ENCODE measurements at regions not wholly inside any gene's neighbourhood (a gene's known extent, or its start where the extent isn't known, plus 50 kb on each side); places are given as distances from the start of the nearest gene placed in this dataset.
"Not testable (repeated sequence)": the region's sequence is repeated elsewhere in the genome, so short reads cannot be mapped to it uniquely, and the experiment has no call there.

DNA sequence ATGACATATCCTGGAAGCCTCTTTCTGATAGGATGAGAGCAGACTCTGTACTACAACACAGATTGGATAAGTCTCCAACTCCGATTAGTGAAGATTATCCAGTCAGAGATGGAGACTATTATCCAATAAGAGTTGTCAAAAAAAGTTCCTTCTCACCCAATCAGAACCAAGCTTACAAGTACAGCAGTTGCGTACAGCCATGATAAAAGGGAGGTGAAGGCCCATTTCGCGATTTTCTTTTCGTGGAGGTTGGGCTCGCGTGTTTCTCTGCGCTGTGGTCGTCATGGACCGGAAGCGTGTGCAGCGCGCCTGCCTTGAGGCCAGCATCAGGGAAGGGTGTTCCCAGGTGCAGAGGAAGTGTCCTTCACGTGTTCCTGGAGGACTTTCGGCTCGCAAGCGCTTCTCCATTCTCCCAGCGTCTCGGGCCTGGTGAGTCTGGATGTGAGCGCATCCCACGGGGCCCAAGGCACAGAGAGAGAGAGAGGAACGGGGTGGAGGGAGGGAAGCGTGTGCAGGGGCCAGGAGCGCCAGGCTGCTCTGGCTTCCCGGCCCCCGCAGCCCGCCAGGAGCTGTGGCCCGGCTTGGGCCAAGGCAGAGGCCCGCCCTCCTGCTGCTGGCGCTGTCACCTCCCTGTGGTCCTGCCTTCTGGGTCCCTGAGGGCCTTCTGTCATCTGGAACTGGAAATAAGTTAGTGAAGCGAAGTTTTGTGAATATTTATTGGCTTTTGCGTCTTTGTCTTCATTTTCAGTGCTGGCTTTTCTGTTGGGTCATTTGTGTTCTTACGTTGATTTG lies 53.9 kb downstream of the CDRT15L2 start:
- not testable (repeated sequence) for DNase-seq

DNA sequence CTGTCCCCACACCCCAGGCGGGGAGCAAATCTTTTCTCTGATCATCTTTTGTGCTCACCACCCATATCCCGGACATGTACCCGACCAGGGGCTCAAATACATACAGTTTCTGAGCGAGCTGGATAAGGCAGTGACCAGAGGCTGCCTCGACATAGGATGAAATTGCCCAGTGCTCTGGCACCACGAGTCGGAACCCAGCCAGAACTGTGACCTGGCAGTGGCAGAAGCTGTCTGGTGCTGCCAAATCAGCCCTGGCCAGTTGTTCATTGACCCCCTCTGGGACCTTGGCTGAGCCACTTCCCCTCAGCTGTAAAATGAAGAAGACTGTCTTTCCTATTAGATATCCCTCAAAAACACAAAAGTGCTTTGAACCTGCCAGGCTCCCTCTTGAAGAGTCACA lies 60.6 kb downstream of the CDRT15L2 start:
- DNase-seq = not testable (repeated sequence)

DNA sequence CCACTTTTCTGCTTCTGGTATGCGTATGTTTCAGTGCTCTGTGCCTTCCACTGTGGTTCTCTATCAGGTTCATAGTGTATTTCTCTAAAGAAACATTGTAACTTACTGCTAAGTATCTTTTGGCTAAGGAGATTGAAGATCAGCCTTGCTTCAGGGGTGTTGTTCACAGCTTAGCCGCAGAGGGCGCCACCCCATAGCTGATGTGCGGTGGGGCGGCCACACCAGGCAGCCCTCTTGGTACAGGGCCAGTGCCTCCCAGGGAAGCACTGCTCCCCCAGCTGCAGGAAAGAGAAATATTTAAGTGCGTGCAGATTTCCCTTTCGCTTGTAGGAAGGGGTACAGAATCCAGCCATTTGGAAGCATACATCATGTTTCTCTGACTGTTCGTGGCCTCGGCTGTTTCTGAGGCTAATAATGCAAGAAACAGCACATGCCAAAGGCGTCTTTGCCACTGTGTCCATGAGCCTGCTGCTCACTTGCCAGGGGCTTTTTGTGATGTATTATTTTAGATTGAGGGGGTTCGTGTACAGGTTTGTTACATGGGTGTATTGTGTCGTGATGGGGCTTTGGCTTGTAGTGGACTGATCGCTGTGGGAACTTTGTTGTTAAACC lies 67.2 kb downstream of the CDRT15L2 start:
- DNase-seq = peak; percentile 4

DNA sequence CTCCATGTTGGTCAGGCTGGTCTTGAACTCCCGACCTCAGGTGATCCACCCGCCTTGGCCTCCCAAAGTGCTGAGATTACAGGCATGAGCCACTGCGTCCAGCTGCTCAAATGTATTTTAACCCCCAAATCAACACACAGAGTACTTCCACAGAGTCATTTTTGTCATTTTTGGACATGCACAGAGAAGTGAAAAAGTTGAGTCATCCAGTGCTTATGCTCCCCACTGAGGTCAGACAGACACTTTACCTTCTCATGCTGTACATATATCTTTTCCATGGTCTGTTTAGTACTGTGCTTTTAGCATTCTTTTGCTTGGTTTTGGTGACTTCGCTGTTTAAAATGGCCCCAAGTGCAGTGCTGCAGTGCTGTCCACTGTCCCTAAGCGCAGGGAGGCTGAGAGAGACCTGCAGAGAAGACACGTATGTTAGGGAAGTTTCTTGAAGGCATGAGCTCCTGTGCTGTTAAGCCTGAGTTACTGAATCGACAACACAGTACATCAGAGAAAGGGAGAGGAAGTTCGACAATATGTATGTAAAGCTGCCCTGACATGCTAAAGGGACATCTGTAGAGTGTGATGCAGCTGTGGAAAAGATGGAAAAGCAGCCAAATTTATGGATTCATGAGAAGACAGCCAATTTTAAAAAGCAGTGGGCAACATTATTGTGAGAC lies 69.7 kb downstream of the CDRT15L2 start:
- not testable (repeated sequence) for DNase-seq

DNA sequence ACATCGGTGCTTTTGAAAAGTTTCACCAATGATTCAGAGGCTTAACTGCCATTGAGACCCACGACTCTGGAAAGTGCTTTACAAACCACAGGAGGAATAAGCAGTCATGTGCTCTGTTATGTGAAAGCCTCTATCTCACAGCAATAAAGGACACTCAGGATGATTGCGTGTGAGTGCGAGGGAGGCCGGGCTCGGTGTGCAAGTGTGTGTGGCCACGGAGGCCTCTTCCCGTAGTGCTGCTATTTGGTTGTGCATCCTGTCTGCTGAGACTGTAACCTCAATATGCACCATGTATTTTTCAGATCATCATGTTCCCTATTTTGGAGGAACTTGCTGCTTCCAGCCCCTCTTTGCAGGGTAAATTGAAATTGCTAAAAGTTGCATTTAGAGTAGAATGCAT lies 71.5 kb downstream of the CDRT15L2 start:
- DNase-seq = not testable (repeated sequence)

DNA sequence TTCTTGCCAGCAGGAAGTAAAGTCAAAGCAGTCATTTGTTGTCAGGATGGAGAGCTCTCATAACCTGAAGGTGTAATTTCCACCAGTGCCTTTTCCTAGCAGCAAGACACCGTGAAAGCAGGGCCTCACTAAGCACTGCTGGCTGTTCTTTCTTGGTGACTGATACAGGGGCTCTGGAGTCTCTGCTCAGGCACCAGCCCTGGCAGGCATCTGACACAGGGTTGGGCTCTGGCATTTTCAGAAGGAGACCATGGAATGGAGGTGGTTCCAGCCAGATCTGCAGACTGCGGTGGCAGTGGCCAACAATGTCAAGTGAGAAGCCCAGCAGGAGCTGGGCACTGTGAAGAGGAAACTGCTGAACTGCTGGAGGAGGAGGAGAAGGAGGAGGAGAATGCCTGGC lies 72.2 kb downstream of the CDRT15L2 start:
- DNase-seq = not testable (repeated sequence)

DNA sequence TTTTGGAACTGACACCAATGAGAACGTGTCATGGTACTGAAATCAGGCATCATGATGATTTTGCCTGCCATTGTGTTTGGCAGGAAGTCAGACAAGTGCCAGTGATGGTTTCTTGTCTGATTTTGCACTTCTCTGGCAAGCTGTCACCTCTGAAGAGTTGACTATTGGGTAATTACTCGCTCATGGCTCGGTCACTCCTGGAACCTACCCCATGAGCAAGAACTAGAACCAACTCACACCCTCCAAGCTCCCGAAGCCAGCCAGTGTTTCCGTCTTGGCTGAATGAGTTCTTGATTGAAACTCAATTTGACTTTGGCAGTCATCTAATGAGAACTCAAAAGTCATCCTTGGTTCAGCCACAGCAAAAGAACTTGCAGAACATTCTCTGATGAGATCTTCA lies 73.9 kb downstream of the CDRT15L2 start:
- not testable (repeated sequence) for DNase-seq

DNA sequence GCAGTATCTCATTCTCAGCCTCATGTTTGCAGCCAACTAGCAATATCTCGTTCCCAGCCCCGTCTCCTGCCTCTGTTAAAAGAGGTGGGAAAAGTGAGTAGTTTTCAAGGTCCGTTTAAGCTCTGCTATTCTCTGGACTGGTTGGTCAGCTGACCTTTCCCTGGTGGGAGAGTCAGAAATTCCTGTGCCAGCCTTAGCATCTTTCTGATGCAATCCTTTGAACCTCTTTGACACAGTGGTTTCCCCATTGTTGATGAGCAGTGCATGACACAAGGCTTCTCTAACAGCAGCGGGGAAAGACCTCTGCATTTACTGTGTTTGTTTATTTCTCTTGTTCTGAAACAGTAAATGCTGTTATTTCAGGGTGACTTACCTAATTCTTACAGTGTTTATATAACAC lies 74.6 kb downstream of the CDRT15L2 start:
- DNase-seq = not testable (repeated sequence)

DNA sequence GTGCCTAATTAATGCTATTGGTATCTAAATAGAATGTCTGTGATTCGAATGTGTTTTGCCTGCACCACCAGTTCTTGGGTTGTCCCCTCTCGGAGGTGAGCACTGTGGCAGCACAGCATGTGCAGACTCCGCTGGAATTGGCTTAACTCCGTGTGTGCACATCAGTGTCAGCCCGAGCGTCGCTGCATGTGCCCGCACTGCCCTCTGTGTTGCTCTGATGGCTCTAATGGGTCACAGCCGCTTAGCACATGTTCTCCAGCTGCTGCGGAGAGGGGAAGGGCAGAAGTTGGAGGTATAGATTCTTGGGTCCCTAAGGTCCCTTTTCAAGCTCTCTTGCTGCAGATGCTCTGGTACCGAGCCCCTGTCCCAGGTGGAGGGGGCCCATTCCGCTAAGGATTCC lies 75.1 kb downstream of the CDRT15L2 start:
- DNase-seq = not testable (repeated sequence)

DNA sequence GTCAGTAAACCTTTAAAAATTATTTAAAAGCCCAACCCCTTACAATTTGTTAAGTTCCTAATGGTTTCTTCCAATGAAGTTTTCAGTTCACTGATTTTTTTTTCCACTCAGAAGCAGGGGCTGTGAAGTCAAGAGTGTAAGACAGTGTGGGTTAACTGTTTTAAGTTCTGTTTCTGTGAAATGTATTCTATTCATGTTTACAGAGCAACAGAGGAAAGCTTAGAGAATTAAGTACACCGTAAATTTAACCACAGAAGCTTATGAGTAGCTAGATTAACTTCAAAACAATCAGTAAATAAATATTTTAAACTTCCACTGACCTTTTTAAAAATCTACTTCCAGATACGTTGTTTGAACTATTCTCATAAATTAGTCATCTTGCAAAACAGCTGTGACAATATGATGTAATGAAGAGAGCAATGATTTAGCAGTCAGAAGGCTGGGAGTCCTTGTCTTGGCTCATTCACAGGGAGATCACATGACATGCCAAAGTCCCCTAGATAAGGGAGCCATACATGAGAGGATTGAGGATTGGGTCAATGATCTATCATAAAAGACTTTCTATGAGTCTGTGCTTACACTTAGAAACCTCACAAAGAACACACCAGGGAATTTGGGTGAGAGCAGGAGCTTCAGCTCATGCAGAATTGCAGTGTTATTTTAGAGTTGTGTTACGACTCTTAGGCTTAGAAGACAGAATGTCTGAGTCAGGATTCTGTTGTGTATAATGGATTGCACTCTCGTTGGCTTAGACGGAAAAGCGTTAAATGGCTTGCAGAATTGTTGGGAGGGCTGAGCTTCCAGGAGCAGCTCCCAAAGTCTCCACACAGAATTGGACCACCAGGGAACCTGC lies 85.8 kb downstream of the CDRT15L2 start:
- not testable (repeated sequence) for DNase-seq

DNA sequence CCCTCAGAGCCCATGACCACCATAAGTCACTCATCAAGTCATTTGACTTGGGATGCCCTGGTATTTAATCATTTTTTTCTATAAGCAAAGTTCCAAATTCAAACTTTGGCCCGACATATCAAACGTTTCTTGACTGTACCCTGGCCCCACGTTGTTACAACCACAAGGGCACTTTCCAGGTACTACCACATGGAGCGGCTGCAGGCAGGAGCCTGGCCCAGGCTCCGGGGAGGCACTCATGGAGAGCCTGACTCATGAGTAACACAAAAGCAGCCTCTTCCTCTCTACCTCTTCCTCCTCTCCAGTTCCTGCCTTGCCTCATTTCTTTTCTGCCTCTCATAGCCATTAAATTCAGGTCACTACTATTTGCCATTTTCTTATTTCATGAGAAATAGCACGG lies 87.2 kb downstream of the CDRT15L2 start:
- DNase-seq = not testable (repeated sequence)

DNA sequence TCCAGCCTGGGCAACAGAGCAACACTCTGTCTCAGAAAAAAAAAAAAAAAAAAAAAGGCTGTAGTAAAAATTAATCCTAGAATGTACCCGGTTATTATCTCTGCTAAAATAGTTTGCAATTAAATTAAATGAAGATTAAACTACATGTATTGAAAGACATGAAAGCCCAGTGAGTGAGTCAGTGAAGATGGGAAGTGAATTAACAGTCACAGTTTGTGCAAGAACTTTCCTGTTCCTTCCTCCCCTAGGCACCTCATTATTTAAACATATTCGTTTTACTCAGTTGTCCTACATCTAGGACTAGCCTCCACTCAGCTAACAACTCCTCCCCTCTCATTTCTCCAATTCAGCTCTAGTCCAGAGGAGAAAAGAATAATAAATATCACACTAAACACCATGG lies 88.2 kb downstream of the CDRT15L2 start:
- DNase-seq = not testable (repeated sequence)

DNA sequence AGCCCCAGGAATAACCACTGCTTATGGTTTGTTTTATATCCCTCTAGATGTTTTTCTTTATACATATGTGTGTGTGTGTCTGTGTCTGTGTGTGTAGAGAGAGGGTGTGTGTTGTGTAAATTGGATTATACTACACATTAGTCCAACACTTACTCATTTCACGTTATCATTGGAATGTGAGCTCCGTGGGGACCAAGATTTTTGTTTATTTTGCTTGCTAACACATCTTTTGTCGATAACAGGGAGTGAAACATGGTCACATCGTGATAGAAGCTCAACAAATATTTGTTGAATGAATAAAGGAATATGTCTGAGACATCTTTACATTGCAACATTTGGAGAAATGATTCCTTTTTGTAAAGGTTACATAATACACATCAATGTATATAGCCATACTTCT lies 88.8 kb downstream of the CDRT15L2 start:
- not testable (repeated sequence) for DNase-seq

DNA sequence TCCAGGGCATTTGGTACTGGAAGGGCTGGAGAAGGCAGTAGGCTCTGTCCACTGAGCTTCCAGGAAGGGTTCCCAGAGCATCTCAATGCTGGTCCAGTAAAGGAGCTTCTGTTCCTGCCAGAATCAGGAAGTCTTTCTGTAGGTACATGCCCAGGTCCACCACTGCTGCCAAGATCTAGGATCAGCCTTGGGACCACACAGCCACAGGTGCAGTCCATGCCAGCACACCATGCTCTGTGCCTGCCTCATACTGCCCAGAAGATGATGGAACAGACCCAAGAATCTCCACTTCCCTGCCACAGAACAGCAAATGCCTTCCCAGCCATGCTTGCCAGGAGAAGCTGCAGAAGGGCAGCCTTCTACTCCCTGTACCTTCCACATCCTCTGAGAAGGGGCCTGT lies 89.3 kb downstream of the CDRT15L2 start:
- DNase-seq = not testable (repeated sequence)

DNA sequence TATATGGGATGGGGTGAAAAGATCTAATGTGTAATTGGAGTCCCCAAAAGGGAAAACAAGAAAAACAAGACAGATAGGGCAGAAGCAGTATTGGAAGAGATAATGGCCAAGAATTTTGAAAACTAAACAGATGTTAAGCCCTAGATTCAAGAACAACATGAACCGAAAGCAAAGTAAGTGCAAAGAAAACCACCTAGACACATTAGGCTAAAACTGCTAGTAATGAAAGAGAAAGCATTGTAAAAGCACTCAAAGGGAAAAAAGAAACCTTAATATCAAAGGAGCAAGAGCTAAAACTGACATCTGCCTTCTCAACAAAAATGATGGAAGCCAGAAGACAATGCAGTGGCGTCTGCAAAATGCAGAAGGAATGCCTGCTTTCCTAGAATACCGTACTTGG lies 91.0 kb downstream of the CDRT15L2 start:
- not testable (repeated sequence) for DNase-seq

DNA sequence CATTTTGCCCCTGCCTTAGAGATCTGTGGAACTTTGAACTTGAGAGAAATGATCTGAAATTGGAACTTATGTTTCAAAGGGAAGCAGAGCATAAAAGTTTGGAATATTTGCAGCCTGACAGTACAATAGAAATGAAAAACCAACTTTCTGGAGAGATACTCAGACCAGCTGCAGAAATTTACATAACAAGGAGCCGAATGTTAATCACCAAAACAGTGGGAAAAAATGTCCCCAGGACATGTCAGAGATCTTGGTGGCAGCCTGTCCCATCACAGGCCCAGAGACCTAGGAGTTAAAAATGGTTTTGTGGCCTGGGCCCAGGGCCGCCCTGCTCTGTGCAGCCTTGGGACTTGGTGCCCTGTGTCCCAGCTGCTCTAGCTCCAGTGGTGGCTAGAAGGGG lies 94.8 kb downstream of the CDRT15L2 start:
- not testable (repeated sequence) for DNase-seq

DNA sequence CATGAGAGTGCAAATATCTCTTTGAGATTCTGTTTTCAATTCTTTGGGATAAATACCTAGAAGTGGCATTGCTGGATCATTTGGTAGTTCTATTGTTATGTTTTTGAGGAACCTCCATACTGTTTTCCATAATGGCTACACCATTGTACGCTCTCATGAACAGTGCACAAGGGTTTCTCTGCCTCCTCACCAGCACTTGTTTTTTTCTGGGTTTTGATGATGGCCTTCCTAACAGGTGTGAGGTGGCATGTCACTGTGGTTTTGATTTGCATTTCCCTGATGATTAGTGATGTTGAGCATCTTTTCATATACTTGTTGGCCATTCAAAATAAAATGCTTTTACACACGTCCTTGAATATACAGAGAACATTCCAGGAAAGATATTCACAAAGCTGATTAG lies 96.2 kb downstream of the CDRT15L2 start:
- not testable (repeated sequence) for DNase-seq

DNA sequence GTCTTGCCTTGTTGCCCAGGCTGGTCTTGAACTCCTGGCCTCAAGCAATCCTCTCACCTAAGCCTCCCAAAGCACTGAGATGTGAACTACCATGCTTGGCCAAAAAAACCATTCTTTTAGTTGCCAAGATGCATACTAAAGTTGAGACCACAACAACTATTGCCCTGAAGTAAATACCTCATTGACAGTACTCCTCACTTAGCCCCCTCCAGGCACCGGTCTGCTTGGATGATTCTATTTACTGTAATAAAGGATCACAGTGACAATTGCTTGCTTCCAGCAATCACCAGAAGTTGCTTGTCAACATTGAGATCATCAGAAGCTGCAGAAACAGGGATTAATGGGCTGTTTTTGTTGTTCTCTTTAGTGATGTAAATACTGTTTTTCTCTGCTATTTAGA lies 97.1 kb downstream of the CDRT15L2 start:
- DNase-seq = not testable (repeated sequence)

DNA sequence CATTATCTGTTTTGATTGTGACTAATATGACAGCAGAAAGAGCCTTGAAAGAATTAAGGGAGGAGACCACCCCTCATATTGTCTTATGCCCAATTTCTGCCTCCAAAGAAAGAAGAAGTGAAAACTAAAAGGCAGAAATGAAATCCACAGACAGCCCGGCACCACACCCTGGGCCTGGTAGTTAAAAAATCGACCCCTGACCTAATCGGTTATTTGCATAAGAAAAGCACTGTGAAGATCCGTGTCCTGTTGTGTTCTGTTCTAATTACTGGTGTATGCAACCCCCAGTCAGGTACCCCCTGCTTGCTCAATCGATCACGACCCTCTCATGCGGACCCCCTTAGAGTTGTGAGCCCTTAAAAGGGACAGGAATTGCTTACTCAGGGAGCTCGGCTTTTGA lies 97.9 kb downstream of the CDRT15L2 start:
- not testable (repeated sequence) for DNase-seq

DNA sequence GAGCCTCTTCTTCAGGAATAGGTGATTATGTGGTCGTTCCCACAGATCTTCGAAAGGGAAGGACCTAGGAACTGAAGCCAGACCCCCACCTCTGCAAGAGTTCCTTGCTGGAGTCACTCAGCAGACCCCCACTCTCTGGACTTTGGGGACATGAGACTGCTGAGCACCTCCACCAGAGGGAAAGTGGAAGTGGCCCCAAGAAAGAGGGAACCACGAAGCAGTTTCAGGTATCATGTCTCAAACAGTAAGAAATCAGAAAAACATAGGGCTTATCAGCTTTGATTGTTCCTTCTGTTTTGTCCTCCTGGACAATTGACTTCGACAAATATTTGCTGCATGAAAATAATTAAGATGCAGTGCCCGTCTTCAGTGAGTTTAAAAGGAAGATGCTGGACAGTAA lies 98.9 kb downstream of the CDRT15L2 start:
- DNase-seq = not testable (repeated sequence)

DNA sequence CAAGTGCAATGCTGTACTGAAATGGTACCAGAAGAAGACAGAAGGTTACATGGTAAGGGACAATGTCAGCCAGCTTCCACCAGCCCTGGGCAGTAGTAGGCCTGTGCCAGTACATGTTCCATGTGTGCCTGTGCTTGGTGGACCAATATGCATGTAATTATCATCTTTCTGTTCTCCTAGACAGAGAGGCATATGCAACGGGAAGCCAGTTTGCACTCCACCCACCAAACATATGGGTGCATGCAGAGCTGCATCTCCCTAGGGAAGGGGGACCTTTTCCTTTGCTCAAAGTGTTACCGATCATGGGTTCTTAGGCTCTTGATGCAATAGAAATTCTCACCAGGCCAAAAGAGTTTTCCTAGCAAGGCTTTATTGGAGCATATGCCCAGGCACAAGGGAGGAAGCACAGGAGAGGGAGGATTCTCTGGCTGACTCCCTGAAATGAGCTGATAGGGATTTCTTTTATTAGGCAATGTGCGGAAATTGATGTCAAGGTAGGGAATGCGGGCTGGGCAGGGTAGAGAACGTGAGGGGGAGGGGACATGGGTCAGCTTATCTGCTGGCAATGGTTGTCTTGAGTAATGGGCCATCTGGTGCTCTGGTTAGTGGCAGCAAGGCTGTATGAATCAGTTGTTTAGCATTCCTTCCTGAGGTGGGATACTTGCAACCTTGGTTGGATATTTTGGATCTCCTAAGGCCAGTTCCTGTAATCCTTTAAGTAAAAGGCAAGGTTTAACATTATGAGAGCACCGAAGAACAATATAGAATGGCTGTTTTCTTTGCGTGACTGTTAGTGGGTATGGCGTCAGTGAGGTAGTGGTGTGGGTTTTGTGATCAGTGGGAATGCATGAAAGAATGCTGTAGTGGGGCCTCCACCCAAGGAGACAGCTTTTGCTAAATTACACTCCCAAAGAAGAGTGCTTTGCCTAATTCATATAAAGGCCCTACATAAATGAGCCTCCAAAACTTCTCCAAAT lies 102.5 kb downstream of the CDRT15L2 start:
- not testable (repeated sequence) for DNase-seq
